OCI-LY3 (cell line): ENCODE measurements at regions not wholly inside any gene's neighbourhood (a gene's known extent, or its start where the extent isn't known, plus 50 kb on each side); places are given as distances from the start of the nearest gene placed in this dataset.

Source experiments
- H2AFZ ChIP-seq: fragments of 200-600, 300-600 bp; shearing (Covaris generic); 2 replicates; pipeline ENCODE4 v1.6.0; 2014; ENCODE audit warnings: antibody characterized with exemption, low read depth, low read length
- H3K27ac ChIP-seq: fragments of 200-600, 300-600 bp; sonication (generic); 2 replicates; pipeline ENCODE4 v1.5.1; 2014; ENCODE audit warnings: mild to moderate bottlenecking, low read length, moderate library complexity, mixed read lengths
- H3K27me3 ChIP-seq: fragments of 200-600, 300-600 bp; sonication (generic); 2 replicates; pipeline ENCODE4 v1.6.1; 2014; ENCODE audit warnings: low read depth, low read length, mixed read lengths
- H3K36me3 ChIP-seq: fragments of 200-600, 300-600 bp; sonication (generic); replicated peaks from 2 replicates; pipeline ENCODE3; 2014; ENCODE audit warnings: low read depth, low read length, mixed read lengths
- H3K4me1 ChIP-seq: fragments of 300-600, 200-600 bp; sonication (generic); 2 replicates; pipeline ENCODE4 v1.6.1; 2014; ENCODE audit warnings: low read length, mixed read lengths
- H3K4me2 ChIP-seq: fragments of 200-600, 300-600 bp; sonication (generic); 2 replicates; pipeline ENCODE4 v1.6.1; 2014; ENCODE audit warnings: low read length, mixed read lengths
- H3K4me3 ChIP-seq: fragments of 300-600, 200-600 bp; sonication (generic); 2 replicates; pipeline ENCODE4 v1.5.1; 2014; ENCODE audit warnings: antibody characterized with exemption, mild to moderate bottlenecking, low read length, moderate library complexity
- H3K79me2 ChIP-seq: fragments of 300-600, 200-600 bp; shearing (Covaris generic); 2 replicates; pipeline ENCODE4 v1.6.1; 2014; ENCODE audit warnings: mild to moderate bottlenecking, low read length, mixed read lengths
- H3K9ac ChIP-seq: fragments of 300-600, 200-600 bp; shearing (Covaris generic); 2 replicates; pipeline ENCODE4 v1.6.0; 2014; ENCODE audit warnings: mild to moderate bottlenecking, low read length, moderate library complexity
- H3K9me3 ChIP-seq: fragments of 200-600, 300-600 bp; shearing (Covaris generic); 2 replicates; pipeline ENCODE4 v1.6.1; 2014; ENCODE audit warnings: low read length, mixed read lengths; ENCODE audit not compliant: insufficient read depth
- H4K20me1 ChIP-seq: fragments of 200-600, 300-600 bp; sonication (generic); 2 replicates; pipeline ENCODE4 v1.6.1; 2016; ENCODE audit warnings: low read length, mixed read lengths; ENCODE audit not compliant: insufficient read depth
- CTCF ChIP-seq: fragments of 200-600, 300-600 bp; sonication (generic); IDR thresholded peaks from 2 replicates; pipeline ENCODE4 v1.5.1; 2014; ENCODE audit warnings: antibody characterized with exemption, low read length, low read depth
- EZH2phosphoT487 ChIP-seq: fragments of 200-600 bp; shearing (Covaris generic); IDR thresholded peaks from 2 replicates; pipeline ENCODE4 v1.6.1; 2018; ENCODE audit warnings: antibody characterized with exemption, mixed run types, low read depth

- Histone ChIP-seq H3K4me3 (no peak overlapping the region), H3K9ac (no peak overlapping the region), H3K79me2 (no peaks in the 10 kb centered on the region), H3K4me1 (peaks cover under 1% of the 10 kb centered on the region; the same call in 1 of the 2 replicates), H4K20me1 (peaks cover 54% of the 10 kb centered on the region), H3K9me3 (no peaks in the 10 kb centered on the region), H3K27ac (no peak overlapping the region), H3K27me3 (peaks cover 92% of the 10 kb centered on the region), H3K36me3 (no peaks in the 10 kb centered on the region), H2AFZ (no peak overlapping the region), H3K4me2 (no peak overlapping the region)
- TF ChIP-seq EZH2phosphoT487 (no peak), CTCF (no peak)
Measured at GRCh38 chr3:170640737-170641171, 54.9 kb upstream of the SLC7A14 start.

GRCh38 chr3:170638988-170639387 lies 53.1 kb upstream of the SLC7A14 start:
- no peaks in the 10 kb centered on the region for H3K79me2 ChIP-seq
- peaks cover 71% of the 10 kb centered on the region for H4K20me1 ChIP-seq
- no peak overlapping the region for H2AFZ ChIP-seq
- peaks cover 93% of the 10 kb centered on the region for H3K27me3 ChIP-seq
- no peaks in the 10 kb centered on the region for H3K36me3 ChIP-seq
- H3K27ac ChIP-seq, result no peak overlapping the region
- H3K9ac ChIP-seq, result no peak overlapping the region
- no peak overlapping the region for H3K4me3 ChIP-seq
- H3K4me2 ChIP-seq, result no peak overlapping the region
- H3K4me1 ChIP-seq, result peaks cover 18% of the 10 kb centered on the region
- no peaks in the 10 kb centered on the region for H3K9me3 ChIP-seq
- TF ChIP-seq EZH2phosphoT487, result no peak
- no peak for TF ChIP-seq CTCF

- no peaks in the 10 kb centered on the region for H3K36me3 ChIP-seq
- H2AFZ ChIP-seq, result no peak overlapping the region
- peaks cover 34% of the 10 kb centered on the region for H3K4me1 ChIP-seq
- H3K9ac ChIP-seq, result no peak overlapping the region
- H3K27ac ChIP-seq, result no peak overlapping the region
- H3K4me2 ChIP-seq, result no peak overlapping the region
- peaks cover 88% of the 10 kb centered on the region for H3K27me3 ChIP-seq
- H3K4me3 ChIP-seq, result no peak overlapping the region
- no peaks in the 10 kb centered on the region for H3K79me2 ChIP-seq
- H3K9me3 ChIP-seq, result no peaks in the 10 kb centered on the region
- H4K20me1 ChIP-seq, result peaks cover 78% of the 10 kb centered on the region
- TF ChIP-seq EZH2phosphoT487 (no peak), CTCF (no peak)
Measured at GRCh38 chr3:170637306-170637705, 51.4 kb upstream of the SLC7A14 start.

GRCh38 chr3:170636400-170636973 lies 50.6 kb upstream of the SLC7A14 start:
- Histone ChIP-seq H3K4me3 (no peak overlapping the region), H4K20me1 (peaks cover 81% of the 10 kb centered on the region), H3K4me1 (peaks cover 35% of the 10 kb centered on the region), H3K9me3 (no peaks in the 10 kb centered on the region), H3K36me3 (no peaks in the 10 kb centered on the region), H3K4me2 (no peak overlapping the region), H3K27me3 (peaks cover 88% of the 10 kb centered on the region), H2AFZ (no peak overlapping the region), H3K27ac (no peak overlapping the region), H3K79me2 (no peaks in the 10 kb centered on the region), H3K9ac (no peak overlapping the region)
- no peak for TF ChIP-seq CTCF
- no peak for TF ChIP-seq EZH2phosphoT487
